ENCODE measurements at regions not wholly inside any gene's neighbourhood (a gene's known extent, or its start where the extent isn't known, plus 50 kb on each side); places are given as distances from the start of the nearest gene placed in this dataset.
"Not testable (repeated sequence)": the region's sequence is repeated elsewhere in the genome, so short reads cannot be mapped to it uniquely, and the experiment has no call there.

GRCh38 chr10:26939290-26939961 lies 78.7 kb upstream of the ABI1 start:
- Mint-ChIP-seq H3K9me3 (no peaks in the 10 kb centered on the region), H3K4me3 (no peak overlapping the region), H3K4me1 (no peaks in the 10 kb centered on the region), H3K27me3 (ENCODE audit: insufficient read depth, low read depth) (peaks cover 4% of the 10 kb centered on the region), H3K27ac (no peak overlapping the region), H3K36me3 (no peaks in the 10 kb centered on the region)
- Histone ChIP-seq H3K9ac (no peak overlapping the region), H3K27ac (no peak overlapping the region), H3F3A (ENCODE audit: low read depth) (no peaks in the 10 kb centered on the region), H3K9me3 (ENCODE audit: low read depth) (no peaks in the 10 kb centered on the region), H2AFZ (replicated peaks) (no peak overlapping the region), H3K36me3 (no peaks in the 10 kb centered on the region), H3K4me2 (no peak overlapping the region), H4K20me1 (ENCODE audit: low read depth) (no peaks in the 10 kb centered on the region), H3K79me2 (ENCODE audit: low read depth) (no peaks in the 10 kb centered on the region), H3K4me3 (no peak overlapping the region), H3K4me1 (no peaks in the 10 kb centered on the region), H3K27me3 (no peaks in the 10 kb centered on the region)
- no peak for DNase-seq (ENCODE audit: low spot score)
- no peak for TF ChIP-seq EZH2 (IDR thresholded peaks at IDR 0.05)
- no peak for TF ChIP-seq EZH2phosphoT487 (IDR thresholded peaks at IDR 0.05)
- no peak for TF ChIP-seq CTCF (IDR thresholded peaks at IDR 0.05)

GRCh38 chr10:26938578-26938977 lies 77.8 kb upstream of the ABI1 start:
- Mint-ChIP-seq H3K36me3 (no peaks in the 10 kb centered on the region), H3K27me3 (ENCODE audit: insufficient read depth, low read depth) (peaks cover 5% of the 10 kb centered on the region), H3K9me3 (no peaks in the 10 kb centered on the region), H3K27ac (no peak overlapping the region), H3K4me1 (no peaks in the 10 kb centered on the region), H3K4me3 (no peak overlapping the region)
- H3F3A ChIP-seq (ENCODE audit: low read depth): no peaks in the 10 kb centered on the region
- no peaks in the 10 kb centered on the region for H4K20me1 ChIP-seq (ENCODE audit: low read depth)
- H3K4me3 ChIP-seq: no peak overlapping the region
- no peak overlapping the region for H2AFZ ChIP-seq (replicated peaks)
- no peaks in the 10 kb centered on the region for H3K36me3 ChIP-seq
- no peak overlapping the region for H3K27ac ChIP-seq
- H3K4me1 ChIP-seq: no peaks in the 10 kb centered on the region
- no peak for DNase-seq (ENCODE audit: low spot score)
- no peak overlapping the region for H3K4me2 ChIP-seq
- TF ChIP-seq EZH2phosphoT487 (IDR thresholded peaks at IDR 0.05): no peak
- TF ChIP-seq EZH2 (IDR thresholded peaks at IDR 0.05): no peak
- no peak for TF ChIP-seq CTCF (IDR thresholded peaks at IDR 0.05)
- no peaks in the 10 kb centered on the region for H3K79me2 ChIP-seq (ENCODE audit: low read depth)
- no peaks in the 10 kb centered on the region for H3K9me3 ChIP-seq (ENCODE audit: low read depth)
- no peak overlapping the region for H3K9ac ChIP-seq
- no peaks in the 10 kb centered on the region for H3K27me3 ChIP-seq

- DNase-seq (ENCODE audit: low spot score): no peak
- Histone ChIP-seq H3K4me3 (no peak overlapping the region), H2AFZ (replicated peaks) (no peak overlapping the region), H3K79me2 (ENCODE audit: low read depth) (no peaks in the 10 kb centered on the region), H3K4me1 (no peaks in the 10 kb centered on the region), H3K27me3 (no peaks in the 10 kb centered on the region), H3K9ac (no peak overlapping the region), H3K9me3 (ENCODE audit: low read depth) (no peaks in the 10 kb centered on the region), H3K27ac (no peak overlapping the region), H3K36me3 (no peaks in the 10 kb centered on the region), H3F3A (ENCODE audit: low read depth) (no peaks in the 10 kb centered on the region), H4K20me1 (ENCODE audit: low read depth) (no peaks in the 10 kb centered on the region), H3K4me2 (no peak overlapping the region)
- Mint-ChIP-seq H3K9me3 (no peaks in the 10 kb centered on the region), H3K27me3 (ENCODE audit: insufficient read depth, low read depth) (peaks cover 5% of the 10 kb centered on the region), H3K4me1 (no peaks in the 10 kb centered on the region), H3K27ac (no peak overlapping the region), H3K4me3 (no peak overlapping the region), H3K36me3 (no peaks in the 10 kb centered on the region)
- TF ChIP-seq EZH2phosphoT487 (IDR thresholded peaks at IDR 0.05) (no peak), EZH2 (IDR thresholded peaks at IDR 0.05) (no peak), CTCF (IDR thresholded peaks at IDR 0.05) (no peak)
These were observed 76.6 kb upstream of the ABI1 start for GRCh38 chr10:26937371-26937770.

GRCh38 chr10:26934190-26934589 lies 73.4 kb upstream of the ABI1 start:
- not testable (repeated sequence) for H3K27me3 Mint-ChIP-seq (ENCODE audit: insufficient read depth, low read depth); H3K9me3 Mint-ChIP-seq; H4K20me1 ChIP-seq (ENCODE audit: low read depth); H3K9me3 ChIP-seq (ENCODE audit: low read depth); H3K4me3 Mint-ChIP-seq; H3K36me3 ChIP-seq; H3K4me2 ChIP-seq; H3K4me1 ChIP-seq; H2AFZ ChIP-seq (replicated peaks); H3K4me1 Mint-ChIP-seq; H3K79me2 ChIP-seq (ENCODE audit: low read depth); H3K27ac ChIP-seq; H3K9ac ChIP-seq; H3F3A ChIP-seq (ENCODE audit: low read depth); H3K36me3 Mint-ChIP-seq; DNase-seq (ENCODE audit: low spot score); H3K27ac Mint-ChIP-seq; H3K4me3 ChIP-seq
- peaks cover 10% of the 10 kb centered on the region for H3K27me3 ChIP-seq

All from neural progenitor cell (in vitro differentiated cells).